PFSK-1 (cell line): ENCODE measurements at regions not wholly inside any gene's neighbourhood (a gene's known extent, or its start where the extent isn't known, plus 50 kb on each side); places are given as distances from the start of the nearest gene placed in this dataset.

Experiments used
- FOXP2 ChIP-seq: optimal IDR thresholded peaks from 2 replicates; pipeline ENCODE3; 2011; ENCODE audit warnings: borderline replicate concordance, control low read depth, inconsistent platforms; ENCODE audit not compliant: insufficient read depth; ENCODE audit errors: extremely low read length, extremely low read depth
- POLR2AphosphoS5 ChIP-seq: IDR thresholded peaks from 2 replicates; pipeline ENCODE4 v1.6.1; 2012; ENCODE audit warnings: low read depth, mild to moderate bottlenecking, control low read depth, low read length, moderate library complexity
- SIN3A ChIP-seq: IDR thresholded peaks from 2 replicates; pipeline ENCODE4 v1.6.1; 2012; ENCODE audit warnings: mild to moderate bottlenecking, low read length, moderate library complexity, borderline replicate concordance; ENCODE audit not compliant: insufficient read depth
- TAF1 ChIP-seq: IDR thresholded peaks from 2 replicates; pipeline ENCODE4 v1.6.1; 2012; ENCODE audit warnings: low read length, control low read depth, borderline replicate concordance; ENCODE audit not compliant: insufficient read depth
- TF ChIP-seq, protein P1 (sequence below), 2 experiments: IDR thresholded peaks; 2 replicates each; pipeline versions ENCODE4 v1.6.1 to v1.8.0; 2011 to 2012; ENCODE audit warnings: low read depth in 2 of 2, low read length in 2 of 2, control low read depth in 1 of 2, inconsistent platforms in 1 of 2, mild to moderate bottlenecking in 1 of 2, moderate library complexity in 1 of 2; ENCODE audit not compliant: insufficient read depth in 1 of 2

DNA sequence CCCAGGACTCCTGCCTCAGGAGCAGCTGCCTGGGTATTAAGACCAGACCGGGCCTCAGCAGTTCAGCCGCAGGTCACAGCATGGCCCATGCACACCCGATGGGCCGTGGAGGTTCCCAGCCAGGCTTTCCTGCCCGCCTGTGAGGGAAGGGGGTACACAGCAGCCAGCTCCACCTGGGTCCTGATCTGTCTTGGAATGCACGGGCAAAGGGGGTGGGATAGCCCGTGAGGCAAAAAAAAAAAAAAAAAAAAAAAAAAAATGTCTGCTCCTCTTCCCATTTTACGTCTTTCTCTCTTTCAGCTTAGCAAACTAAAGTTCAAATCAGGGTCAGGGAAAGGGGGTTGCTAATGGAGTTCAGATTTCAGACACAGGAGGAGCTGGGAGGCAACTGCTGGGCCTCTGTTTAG, 385.2 kb downstream of the TNS1 start:
- TF ChIP-seq, protein P1, sequence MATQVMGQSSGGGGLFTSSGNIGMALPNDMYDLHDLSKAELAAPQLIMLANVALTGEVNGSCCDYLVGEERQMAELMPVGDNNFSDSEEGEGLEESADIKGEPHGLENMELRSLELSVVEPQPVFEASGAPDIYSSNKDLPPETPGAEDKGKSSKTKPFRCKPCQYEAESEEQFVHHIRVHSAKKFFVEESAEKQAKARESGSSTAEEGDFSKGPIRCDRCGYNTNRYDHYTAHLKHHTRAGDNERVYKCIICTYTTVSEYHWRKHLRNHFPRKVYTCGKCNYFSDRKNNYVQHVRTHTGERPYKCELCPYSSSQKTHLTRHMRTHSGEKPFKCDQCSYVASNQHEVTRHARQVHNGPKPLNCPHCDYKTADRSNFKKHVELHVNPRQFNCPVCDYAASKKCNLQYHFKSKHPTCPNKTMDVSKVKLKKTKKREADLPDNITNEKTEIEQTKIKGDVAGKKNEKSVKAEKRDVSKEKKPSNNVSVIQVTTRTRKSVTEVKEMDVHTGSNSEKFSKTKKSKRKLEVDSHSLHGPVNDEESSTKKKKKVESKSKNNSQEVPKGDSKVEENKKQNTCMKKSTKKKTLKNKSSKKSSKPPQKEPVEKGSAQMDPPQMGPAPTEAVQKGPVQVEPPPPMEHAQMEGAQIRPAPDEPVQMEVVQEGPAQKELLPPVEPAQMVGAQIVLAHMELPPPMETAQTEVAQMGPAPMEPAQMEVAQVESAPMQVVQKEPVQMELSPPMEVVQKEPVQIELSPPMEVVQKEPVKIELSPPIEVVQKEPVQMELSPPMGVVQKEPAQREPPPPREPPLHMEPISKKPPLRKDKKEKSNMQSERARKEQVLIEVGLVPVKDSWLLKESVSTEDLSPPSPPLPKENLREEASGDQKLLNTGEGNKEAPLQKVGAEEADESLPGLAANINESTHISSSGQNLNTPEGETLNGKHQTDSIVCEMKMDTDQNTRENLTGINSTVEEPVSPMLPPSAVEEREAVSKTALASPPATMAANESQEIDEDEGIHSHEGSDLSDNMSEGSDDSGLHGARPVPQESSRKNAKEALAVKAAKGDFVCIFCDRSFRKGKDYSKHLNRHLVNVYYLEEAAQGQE (IDR thresholded peaks at IDR 0.05; ENCODE audit: insufficient read depth in 1 of 2, low read depth in 2 of 2, low read length in 2 of 2), result no peak
- TF ChIP-seq FOXP2 (no peak), POLR2AphosphoS5 (no peak), TAF1 (no peak), SIN3A (no peak)

DNA sequence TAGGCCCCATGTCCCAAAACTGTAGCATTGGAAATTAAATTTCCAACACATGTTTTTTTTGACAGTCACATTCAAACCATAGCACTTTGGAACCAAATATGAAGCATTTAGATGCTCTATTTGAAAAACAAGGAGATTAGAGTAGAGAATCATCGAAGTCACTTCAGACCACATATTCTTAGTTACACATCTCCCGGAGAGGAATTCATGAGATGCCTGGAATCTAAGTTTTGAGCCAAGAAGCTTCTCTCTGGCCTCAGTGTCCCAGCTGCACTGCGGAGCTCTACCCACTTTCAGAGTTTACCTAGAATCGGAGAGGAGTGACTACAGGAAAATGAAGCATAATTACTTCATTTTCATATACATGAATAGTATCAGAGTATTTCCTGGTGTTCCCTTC, 385.9 kb downstream of the TNS1 start:
- no peak for TF ChIP-seq TAF1
- no peak for TF ChIP-seq SIN3A
- TF ChIP-seq POLR2AphosphoS5, result no peak
- TF ChIP-seq, protein P1 (IDR thresholded peaks at IDR 0.05; ENCODE audit: insufficient read depth in 1 of 2, low read depth in 2 of 2, low read length in 2 of 2), result no peak
- no peak for TF ChIP-seq FOXP2

- TF ChIP-seq, protein P1 (IDR thresholded peaks at IDR 0.05; ENCODE audit: insufficient read depth in 1 of 2, low read depth in 2 of 2, low read length in 2 of 2), result no peak
- TF ChIP-seq POLR2AphosphoS5 (no peak), FOXP2 (no peak), TAF1 (no peak), SIN3A (no peak)
Measured at GRCh38 chr2:217615171-217615570, 387.6 kb downstream of the TNS1 start.

GRCh38 chr2:217614498-217614897, 388.3 kb downstream of the TNS1 start:
- no peak for TF ChIP-seq SIN3A
- no peak for TF ChIP-seq FOXP2
- TF ChIP-seq TAF1, result no peak
- TF ChIP-seq POLR2AphosphoS5, result no peak
- TF ChIP-seq, protein P1 (IDR thresholded peaks at IDR 0.05; ENCODE audit: insufficient read depth in 1 of 2, low read depth in 2 of 2, low read length in 2 of 2), result no peak

GRCh38 chr2:217614096-217614495, 388.7 kb downstream of the TNS1 start:
- TF ChIP-seq FOXP2 (no peak), TAF1 (no peak), POLR2AphosphoS5 (no peak), SIN3A (no peak)
